B cell (primary cell): ENCODE measurements at regions not wholly inside any gene's neighbourhood (a gene's known extent, or its start where the extent isn't known, plus 50 kb on each side); places are given as distances from the start of the nearest gene placed in this dataset.

ENCODE experiments used
- EZH2 ChIP-seq: IDR thresholded peaks from 2 replicates; pipeline ENCODE4 v1.6.1; 2012; ENCODE audit warnings: borderline replicate concordance, low read depth, mild to moderate bottlenecking, moderate library complexity, low read length; ENCODE audit not compliant: insufficient read depth, poor library complexity, severe bottlenecking
- TF ChIP-seq, protein P1 (sequence below): fragments of 200-600 bp; IDR thresholded peaks from one replicate; pipeline ENCODE4 v1.8.0; 2022; ENCODE audit warnings: antibody characterized with exemption, mild to moderate bottlenecking

DNA sequence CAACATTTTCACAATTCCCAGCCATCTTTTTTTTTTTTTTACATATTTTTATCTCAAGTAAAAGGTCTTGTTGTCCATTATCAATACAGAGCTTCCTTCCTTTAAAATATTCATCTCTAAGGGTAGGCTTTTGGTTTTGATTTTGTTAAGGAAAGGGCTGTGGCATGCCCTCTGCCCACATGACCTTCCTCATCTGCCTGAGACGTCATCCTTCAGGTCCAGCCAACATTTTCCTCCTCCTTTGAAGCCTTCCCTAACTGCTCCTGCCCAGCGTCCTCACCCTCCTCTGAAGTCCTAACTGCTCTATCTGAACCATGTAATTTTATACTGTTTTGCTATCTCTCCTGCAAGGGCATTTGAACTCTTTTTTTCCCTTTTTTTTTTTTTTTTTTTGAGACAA, 73.9 kb upstream of the TGM3 start:
- TF ChIP-seq, protein P1, sequence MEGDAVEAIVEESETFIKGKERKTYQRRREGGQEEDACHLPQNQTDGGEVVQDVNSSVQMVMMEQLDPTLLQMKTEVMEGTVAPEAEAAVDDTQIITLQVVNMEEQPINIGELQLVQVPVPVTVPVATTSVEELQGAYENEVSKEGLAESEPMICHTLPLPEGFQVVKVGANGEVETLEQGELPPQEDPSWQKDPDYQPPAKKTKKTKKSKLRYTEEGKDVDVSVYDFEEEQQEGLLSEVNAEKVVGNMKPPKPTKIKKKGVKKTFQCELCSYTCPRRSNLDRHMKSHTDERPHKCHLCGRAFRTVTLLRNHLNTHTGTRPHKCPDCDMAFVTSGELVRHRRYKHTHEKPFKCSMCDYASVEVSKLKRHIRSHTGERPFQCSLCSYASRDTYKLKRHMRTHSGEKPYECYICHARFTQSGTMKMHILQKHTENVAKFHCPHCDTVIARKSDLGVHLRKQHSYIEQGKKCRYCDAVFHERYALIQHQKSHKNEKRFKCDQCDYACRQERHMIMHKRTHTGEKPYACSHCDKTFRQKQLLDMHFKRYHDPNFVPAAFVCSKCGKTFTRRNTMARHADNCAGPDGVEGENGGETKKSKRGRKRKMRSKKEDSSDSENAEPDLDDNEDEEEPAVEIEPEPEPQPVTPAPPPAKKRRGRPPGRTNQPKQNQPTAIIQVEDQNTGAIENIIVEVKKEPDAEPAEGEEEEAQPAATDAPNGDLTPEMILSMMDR = no peak
- no peak for TF ChIP-seq EZH2
